GM08714 (cell line): ENCODE measurements at regions not wholly inside any gene's neighbourhood (a gene's known extent, or its start where the extent isn't known, plus 50 kb on each side); places are given as distances from the start of the nearest gene placed in this dataset.

ENCODE experiments used
- H3K4me3 ChIP-seq: fragments of 200-500 bp; sonication (Bioruptor generic); 2 replicates; pipeline ENCODE4 v1.5.1; 2014; ENCODE audit warnings: mild to moderate bottlenecking, low read length, inconsistent platforms
- ZNF274 ChIP-seq: IDR thresholded peaks from 2 replicates; pipeline ENCODE4 v1.6.1; 2012; ENCODE audit warnings: mild to moderate bottlenecking, low read depth, low read length

DNA sequence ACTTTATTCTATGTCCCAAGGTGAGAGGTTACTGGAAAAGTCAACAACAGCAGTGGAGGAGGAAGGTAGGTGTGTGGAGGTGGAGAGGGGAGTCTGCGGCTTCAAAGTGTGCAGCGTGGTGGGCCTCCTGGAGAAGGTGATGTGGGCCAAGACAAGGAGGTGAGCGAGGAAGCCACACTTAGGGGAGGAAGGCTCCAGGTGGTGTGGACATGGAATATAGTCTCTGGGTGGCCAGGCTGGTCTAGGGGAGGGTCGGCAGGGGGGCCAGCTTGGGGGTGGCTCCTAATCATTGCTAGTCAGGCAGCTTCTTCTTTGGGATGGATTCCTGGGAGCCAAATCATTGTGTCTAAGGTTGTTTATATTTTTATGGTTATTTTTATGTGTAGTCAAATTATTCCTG lies 111.5 kb upstream of the CDH4 start:
- no peak for TF ChIP-seq ZNF274
- no peak overlapping the region for H3K4me3 ChIP-seq

DNA sequence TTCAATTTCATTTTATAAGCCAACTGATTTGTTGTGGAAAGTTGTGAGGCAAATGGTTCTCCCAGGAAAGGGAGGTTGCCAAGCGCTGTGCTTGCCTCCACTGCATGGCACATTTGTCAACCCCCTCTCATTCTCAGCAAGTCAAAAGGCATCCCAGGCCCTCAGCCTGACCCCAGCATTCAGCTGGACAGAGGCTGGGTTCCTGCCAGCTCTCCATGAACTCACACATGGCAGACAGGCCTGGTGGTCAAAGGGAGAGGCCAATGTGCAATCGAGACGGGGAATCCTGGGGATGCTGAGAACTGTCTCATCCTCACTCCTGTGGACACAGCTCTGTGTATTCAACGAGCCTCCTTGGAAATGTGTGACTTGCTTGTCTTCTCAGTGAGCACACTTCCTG lies 106.0 kb upstream of the CDH4 start:
- no peak overlapping the region for H3K4me3 ChIP-seq

GRCh38 chr20:61149636-61150035 lies 102.4 kb upstream of the CDH4 start:
- TF ChIP-seq ZNF274 = no peak
- no peak overlapping the region for H3K4me3 ChIP-seq

More for the DNA sequence above, 106.0 kb upstream of the CDH4 start:
- TF ChIP-seq ZNF274 = no peak

DNA sequence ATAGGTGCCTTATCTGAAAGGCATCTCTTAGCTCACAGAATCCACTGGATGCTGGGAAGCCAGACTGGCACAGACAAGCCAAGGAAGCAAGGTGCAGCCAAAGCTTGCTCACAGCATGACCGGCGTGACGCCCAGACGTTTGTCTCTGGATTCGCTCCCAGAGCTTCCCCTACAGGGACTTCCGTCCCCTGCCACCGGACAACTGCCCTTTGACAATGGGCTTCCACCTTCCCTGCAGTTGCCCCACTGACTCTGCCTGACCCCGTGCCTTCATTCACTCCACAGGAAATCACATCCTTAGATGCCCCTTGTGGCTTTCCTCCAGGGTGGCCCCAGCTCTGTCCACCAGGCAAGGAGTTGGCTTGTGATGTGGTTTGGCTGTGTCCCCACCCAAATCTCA lies 94.8 kb upstream of the CDH4 start:
- no peak for TF ChIP-seq ZNF274
- H3K4me3 ChIP-seq = no peak overlapping the region

DNA sequence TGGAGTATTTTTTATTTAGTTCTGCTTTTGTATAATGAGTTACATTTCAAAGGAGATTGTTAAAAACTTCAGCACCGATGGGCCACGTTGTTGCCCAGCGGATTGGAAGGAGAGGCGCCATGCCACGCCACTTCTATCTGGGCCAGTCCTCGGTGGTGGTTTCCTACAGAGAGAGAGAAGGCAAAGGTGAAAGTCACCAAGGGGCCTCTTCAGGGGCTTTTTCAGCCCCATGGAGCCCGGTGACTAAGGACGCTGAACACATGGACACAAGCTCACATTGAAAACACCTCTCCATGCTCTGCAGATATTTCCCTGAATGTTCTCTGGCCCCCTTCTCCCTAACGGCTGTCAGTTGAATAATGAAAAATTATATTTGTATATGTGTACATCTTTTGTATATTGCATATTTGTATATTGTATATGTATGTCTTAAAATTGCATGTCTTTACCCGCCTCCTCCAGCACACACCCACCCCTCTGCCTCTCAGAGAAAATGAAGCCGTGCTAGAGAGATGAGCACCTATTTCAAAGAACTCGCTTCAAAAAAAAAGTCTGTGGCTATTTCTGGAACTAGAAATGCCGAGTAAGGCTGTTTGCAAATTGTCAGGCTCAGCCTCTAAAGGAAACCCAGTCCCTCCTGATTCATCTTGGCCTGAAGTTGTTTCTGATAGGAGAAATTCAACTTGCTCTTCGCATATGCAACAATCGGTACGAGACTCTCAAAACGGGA lies 91.9 kb upstream of the CDH4 start:
- H3K4me3 ChIP-seq = no peak overlapping the region

DNA sequence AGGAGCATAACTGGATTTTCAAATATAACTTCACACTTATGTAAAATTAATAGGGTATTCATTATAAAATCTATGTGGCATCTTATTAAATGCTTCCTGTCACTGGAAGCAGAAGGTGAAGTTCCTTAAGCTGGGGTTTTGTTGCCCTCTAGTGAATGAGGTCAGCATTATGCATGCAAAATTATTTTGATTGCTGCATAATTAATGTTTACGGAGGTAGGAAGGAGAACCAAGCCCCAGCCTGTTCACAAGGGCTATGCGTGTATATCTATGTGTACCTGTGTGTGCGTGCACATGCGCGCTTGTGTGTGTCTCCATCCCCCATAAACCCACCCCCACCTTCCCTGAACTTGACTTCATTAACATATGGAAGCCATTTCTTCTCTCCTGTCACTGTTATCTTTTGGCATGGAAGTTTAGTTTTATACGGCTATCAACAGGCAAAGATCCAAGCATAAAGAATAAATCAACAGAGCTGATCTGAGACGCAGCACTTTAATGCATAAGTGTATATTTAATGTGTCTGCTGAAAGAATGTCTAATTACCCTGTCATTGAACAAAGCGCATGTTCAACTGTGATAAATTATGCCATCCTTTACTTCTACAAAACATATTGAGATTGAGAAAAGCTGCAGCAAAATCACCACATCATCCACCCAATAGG lies 90.2 kb upstream of the CDH4 start:
- TF ChIP-seq ZNF274 = no peak
- no peak overlapping the region for H3K4me3 ChIP-seq

More for the DNA sequence above, 91.9 kb upstream of the CDH4 start:
- TF ChIP-seq ZNF274 = no peak

- H3K4me3 ChIP-seq = no peak overlapping the region
- TF ChIP-seq ZNF274 = no peak
Observed at GRCh38 chr20:61162451-61162850, 89.6 kb upstream of the CDH4 start.

DNA sequence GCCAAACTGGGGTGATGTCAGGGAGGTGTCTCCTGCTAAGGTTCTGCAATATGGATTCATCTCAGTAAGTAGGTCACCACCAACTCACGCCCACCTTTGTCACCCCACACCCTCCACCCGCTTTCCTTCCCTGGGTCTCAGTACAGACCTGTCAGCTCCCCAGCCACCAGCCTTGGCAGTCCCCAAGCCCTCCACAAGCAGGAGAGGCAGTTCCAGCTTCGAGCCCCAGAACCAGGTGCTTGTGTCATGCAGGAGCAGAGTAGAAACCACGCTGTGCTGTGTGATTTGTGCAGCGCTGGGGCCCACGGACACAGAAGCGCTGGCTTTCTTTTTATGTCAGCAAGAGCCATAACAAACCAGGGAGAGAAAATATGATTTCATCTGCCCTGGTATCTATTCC lies 89.0 kb upstream of the CDH4 start:
- no peak overlapping the region for H3K4me3 ChIP-seq
- no peak for TF ChIP-seq ZNF274

GRCh38 chr20:61166324-61166723 lies 85.7 kb upstream of the CDH4 start:
- TF ChIP-seq ZNF274 = no peak

GRCh38 chr20:61168605-61169004 lies 83.5 kb upstream of the CDH4 start:
- TF ChIP-seq ZNF274 = no peak

More at GRCh38 chr20:61166324-61166723, 85.7 kb upstream of the CDH4 start:
- H3K4me3 ChIP-seq = no peak overlapping the region

GRCh38 chr20:61169874-61170273 lies 82.2 kb upstream of the CDH4 start:
- no peak overlapping the region for H3K4me3 ChIP-seq
- TF ChIP-seq ZNF274 = no peak

More at GRCh38 chr20:61168605-61169004, 83.5 kb upstream of the CDH4 start:
- H3K4me3 ChIP-seq = no peak overlapping the region

DNA sequence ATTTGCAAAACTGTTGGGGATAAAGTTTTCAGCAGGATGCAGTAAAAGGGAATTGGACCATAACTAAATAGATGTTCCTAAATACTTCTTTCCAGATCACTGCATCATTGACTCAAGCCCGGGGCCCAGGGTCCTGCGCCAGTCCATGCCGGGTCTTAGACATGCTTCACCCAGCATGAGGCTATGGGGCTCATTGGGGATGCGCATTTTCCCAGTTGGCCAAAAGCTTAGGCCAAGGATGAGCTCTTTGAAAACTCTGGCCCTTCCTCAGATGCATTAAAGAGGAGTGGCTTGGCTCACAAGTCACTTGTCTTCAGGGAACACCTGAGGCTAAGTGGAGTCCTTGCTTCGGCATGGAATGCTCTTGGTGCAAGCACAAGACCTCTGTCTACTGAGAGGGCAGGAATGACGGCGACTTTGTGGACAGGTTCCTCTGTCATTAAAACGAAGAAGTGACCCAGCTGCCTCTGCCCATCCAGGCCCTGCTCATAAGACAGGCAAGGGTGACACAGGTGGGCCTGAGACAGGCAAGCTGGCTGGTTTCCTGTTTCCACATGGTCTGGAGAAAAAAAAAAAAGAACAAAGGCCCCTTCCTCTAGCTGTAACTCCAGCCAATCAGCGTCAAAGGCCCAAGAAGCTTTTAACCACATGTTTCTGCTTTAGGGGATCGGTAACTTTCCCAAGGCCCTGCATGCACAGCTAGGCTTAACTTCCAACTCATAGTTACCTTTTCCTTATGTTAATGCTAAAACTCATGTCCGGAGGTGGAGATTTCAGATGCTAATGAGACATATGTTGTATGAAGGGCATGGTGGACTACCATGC lies 81.4 kb upstream of the CDH4 start:
- TF ChIP-seq ZNF274 = no peak
- H3K4me3 ChIP-seq = no peak overlapping the region

DNA sequence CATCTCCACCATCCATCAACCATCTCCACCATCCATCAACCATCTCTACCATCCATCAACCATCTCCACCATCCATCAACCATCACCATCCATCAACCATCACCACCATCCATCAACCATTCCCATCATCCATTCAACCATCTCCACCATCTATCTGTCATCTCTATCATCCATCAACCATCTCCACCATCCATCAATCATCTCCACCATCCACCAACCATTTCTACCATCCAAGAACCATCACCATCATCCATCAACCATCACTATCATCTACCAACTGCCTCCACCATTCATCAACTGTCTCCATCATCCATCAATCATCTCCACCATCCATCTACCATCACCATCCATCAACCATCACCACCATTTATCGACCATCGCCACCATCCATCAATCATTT lies 78.8 kb upstream of the CDH4 start:
- H3K4me3 ChIP-seq = no peak overlapping the region
- TF ChIP-seq ZNF274 = no peak

- no peak overlapping the region for H3K4me3 ChIP-seq
- no peak for TF ChIP-seq ZNF274
Observed at GRCh38 chr20:61173961-61174725, 77.9 kb upstream of the CDH4 start.
